ENCODE measurements at regions not wholly inside any gene's neighbourhood (a gene's known extent, or its start where the extent isn't known, plus 50 kb on each side); places are given as distances from the start of the nearest gene placed in this dataset.

DNA sequence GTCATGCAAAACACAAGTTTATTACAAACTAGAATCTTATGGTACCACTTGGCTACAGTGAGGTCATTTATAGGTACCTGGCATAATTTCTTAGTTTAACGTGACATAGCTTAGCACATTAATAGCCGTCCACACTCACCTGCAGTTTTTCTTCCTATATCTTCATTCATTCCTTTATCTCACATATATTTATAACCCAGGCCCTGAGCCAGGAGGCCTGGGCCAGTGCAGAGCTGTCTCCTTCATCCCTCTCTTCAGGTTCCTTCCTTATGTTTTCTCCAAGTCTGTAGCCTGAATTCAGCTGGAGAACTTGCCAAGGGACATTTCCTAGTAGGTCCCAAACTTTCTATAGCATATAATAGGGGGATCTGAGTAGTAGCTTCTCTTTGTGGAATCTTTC lies 367.9 kb upstream of the SGCD start:
- in situ Hi-C loops (cut with HindIII; ENCODE audit: low pct_ligation_motif_present, low sequenced_read_pairs) = no loop called here
- TF ChIP-seq, protein P1, sequence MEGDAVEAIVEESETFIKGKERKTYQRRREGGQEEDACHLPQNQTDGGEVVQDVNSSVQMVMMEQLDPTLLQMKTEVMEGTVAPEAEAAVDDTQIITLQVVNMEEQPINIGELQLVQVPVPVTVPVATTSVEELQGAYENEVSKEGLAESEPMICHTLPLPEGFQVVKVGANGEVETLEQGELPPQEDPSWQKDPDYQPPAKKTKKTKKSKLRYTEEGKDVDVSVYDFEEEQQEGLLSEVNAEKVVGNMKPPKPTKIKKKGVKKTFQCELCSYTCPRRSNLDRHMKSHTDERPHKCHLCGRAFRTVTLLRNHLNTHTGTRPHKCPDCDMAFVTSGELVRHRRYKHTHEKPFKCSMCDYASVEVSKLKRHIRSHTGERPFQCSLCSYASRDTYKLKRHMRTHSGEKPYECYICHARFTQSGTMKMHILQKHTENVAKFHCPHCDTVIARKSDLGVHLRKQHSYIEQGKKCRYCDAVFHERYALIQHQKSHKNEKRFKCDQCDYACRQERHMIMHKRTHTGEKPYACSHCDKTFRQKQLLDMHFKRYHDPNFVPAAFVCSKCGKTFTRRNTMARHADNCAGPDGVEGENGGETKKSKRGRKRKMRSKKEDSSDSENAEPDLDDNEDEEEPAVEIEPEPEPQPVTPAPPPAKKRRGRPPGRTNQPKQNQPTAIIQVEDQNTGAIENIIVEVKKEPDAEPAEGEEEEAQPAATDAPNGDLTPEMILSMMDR (IDR thresholded peaks at IDR 0.05; ENCODE audit: low read depth, low read length, missing control alignments) = no peak
- H3K36me3 ChIP-seq (replicated peaks) = no peaks in the 10 kb centered on the region
- H3K27me3 ChIP-seq (replicated peaks) = no peaks in the 10 kb centered on the region
- no peak overlapping the region for H3K4me3 ChIP-seq (ENCODE audit: low read depth, low read length)
- DNase-seq = no peak
- H3K27ac ChIP-seq = no peak overlapping the region

DNA sequence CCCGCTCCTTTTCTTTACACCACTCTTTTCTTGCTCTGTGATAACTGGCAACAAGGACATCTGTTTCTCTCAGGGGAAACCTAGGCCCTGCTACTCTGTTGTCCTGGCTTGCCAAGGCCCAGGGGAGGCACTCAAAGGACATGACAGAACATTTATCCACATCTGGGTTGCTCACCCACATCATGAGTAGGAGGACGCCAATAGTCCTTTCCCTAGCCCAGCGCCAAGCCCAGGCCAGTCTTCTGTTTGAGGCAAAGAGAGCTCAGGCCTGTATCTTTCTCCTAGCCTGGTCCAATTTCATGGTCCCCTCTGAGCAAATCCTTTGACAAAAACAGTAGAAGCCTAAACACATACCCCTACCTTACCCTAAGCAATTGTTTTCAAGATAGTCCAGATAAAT lies 366.8 kb upstream of the SGCD start:
- Histone ChIP-seq H3K36me3 (replicated peaks) (no peaks in the 10 kb centered on the region), H3K27ac (no peak overlapping the region), H3K27me3 (replicated peaks) (no peaks in the 10 kb centered on the region), H3K4me3 (ENCODE audit: low read depth, low read length) (no peak overlapping the region)
- DNase-seq = no peak
- in situ Hi-C loops (cut with HindIII; ENCODE audit: low pct_ligation_motif_present, low sequenced_read_pairs) = no loop called here
- TF ChIP-seq, protein P1 (IDR thresholded peaks at IDR 0.05; ENCODE audit: low read depth, low read length, missing control alignments) = no peak

DNA sequence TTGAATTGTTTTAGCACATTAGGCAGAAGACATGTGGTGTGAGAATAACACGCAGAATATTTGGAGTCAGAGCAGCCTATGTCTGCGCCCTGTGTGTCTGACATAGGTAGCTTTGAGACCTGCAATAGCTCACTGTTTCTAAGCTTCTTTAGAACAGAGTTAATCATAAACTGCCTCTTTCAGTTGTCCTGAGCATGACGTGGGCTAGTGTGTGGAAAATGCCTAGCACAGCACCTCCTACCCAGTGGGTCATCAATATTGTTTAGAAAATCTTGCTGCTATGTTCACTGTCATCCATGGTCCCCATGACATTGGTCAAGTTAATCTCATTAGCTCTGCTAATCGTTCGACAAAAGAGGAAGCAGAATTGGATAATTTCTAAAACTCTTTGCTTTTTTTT lies 357.4 kb upstream of the SGCD start:
- TF ChIP-seq, protein P1 (IDR thresholded peaks at IDR 0.05; ENCODE audit: low read depth, low read length, missing control alignments) = no peak
- in situ Hi-C loops (cut with HindIII; ENCODE audit: low pct_ligation_motif_present, low sequenced_read_pairs) = no loop called here
- no peak for DNase-seq
- H3K4me3 ChIP-seq (ENCODE audit: low read depth, low read length) = no peak overlapping the region
- H3K36me3 ChIP-seq (replicated peaks) = no peaks in the 10 kb centered on the region
- no peaks in the 10 kb centered on the region for H3K27me3 ChIP-seq (replicated peaks)
- no peak overlapping the region for H3K27ac ChIP-seq

DNA sequence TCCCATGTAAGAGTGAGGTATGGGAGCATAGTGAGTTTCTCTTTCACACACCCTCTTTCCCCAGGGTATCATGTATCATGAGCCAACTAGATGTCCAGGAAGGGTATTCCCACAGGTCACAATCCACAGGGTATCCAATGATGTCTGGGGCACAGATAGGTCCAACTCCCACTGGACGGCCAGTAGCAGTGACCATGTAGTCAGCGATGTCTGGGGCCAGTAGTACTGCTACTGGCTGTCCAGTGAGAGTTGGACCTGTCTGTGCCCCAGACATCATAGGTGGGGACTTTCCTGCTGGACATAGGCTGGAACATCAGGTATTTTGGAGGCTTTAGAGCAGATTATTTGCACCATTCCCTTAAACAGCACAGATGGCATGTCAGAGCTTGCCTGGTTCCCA lies 352.6 kb upstream of the SGCD start:
- no peak for DNase-seq
- TF ChIP-seq, protein P1 (IDR thresholded peaks at IDR 0.05; ENCODE audit: low read depth, low read length, missing control alignments) = no peak
- Histone ChIP-seq H3K36me3 (replicated peaks) (no peaks in the 10 kb centered on the region), H3K4me3 (ENCODE audit: low read depth, low read length) (no peak overlapping the region), H3K27me3 (replicated peaks) (no peaks in the 10 kb centered on the region), H3K27ac (no peak overlapping the region)
- in situ Hi-C loops (cut with HindIII; ENCODE audit: low pct_ligation_motif_present, low sequenced_read_pairs) = no loop called here

DNA sequence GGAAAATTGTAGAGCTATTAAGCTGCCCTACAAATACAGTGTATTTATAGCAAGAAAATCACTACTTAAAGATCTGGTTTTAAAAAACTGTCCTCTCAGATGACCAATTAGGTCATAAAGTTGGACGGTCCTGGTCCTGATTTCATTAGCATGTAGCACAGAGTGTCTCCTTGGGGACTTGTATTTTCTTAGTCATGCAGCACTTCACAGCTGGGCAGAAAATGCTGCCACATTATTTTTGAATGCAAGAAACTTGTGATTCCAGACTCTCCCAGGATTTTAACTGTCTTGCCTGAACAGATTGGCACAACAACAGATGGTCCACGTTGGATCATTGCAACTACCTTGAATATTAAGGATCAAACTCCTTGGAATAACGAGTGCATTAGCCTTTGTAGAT lies 348.1 kb upstream of the SGCD start:
- no peak for DNase-seq
- Histone ChIP-seq H3K4me3 (ENCODE audit: low read depth, low read length) (no peak overlapping the region), H3K27ac (no peak overlapping the region), H3K27me3 (replicated peaks) (no peaks in the 10 kb centered on the region), H3K36me3 (replicated peaks) (no peaks in the 10 kb centered on the region)
- in situ Hi-C loops (cut with HindIII; ENCODE audit: low pct_ligation_motif_present, low sequenced_read_pairs) = no loop called here
- TF ChIP-seq, protein P1 (IDR thresholded peaks at IDR 0.05; ENCODE audit: low read depth, low read length, missing control alignments) = no peak

DNA sequence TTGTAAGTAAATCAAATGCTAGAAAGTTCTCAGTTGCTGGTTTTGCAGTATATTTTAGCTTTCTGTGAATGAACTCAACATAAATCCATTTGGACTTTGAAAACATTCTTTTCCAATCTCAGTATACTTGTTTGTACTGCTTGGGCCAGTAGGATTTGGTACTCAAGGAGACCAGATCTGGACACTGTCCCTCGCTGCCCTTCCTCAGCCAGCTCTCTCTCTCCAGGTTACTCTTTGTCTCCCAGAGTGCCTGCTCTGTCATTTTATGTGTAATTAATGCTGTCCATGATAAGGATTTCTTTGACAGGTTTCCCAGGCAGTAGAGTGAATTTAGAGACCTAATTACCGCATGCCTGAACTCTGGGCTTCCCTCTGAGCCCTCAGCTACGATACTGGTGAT lies 344.6 kb upstream of the SGCD start:
- H3K4me3 ChIP-seq (ENCODE audit: low read depth, low read length) = no peak overlapping the region
- in situ Hi-C loops (cut with HindIII; ENCODE audit: low pct_ligation_motif_present, low sequenced_read_pairs) = no loop called here

More for the DNA sequence above, 344.6 kb upstream of the SGCD start:
- Histone ChIP-seq H3K27me3 (replicated peaks) (no peaks in the 10 kb centered on the region), H3K36me3 (replicated peaks) (no peaks in the 10 kb centered on the region), H3K27ac (no peak overlapping the region)
- TF ChIP-seq, protein P1 (IDR thresholded peaks at IDR 0.05; ENCODE audit: low read depth, low read length, missing control alignments) = no peak
- no peak for DNase-seq
